Endothelial cell of umbilical vein (primary cell): ENCODE measurements at regions not wholly inside any gene's neighbourhood (a gene's known extent, or its start where the extent isn't known, plus 50 kb on each side); places are given as distances from the start of the nearest gene placed in this dataset.

Experiments used
- BruUV-seq: library from RNA; stranded (reverse); fragments of 400-500 nt; replicated peaks from 2 replicates; lab custom pipeline; 2021; lab: Mats Ljungman, UMichigan
- CTCF ChIA-PET: fragments of 300-600, 350-600 bp; sonication (Branson Sonifier 250); formaldehyde crosslinking; loops from one replicate; lab custom pipeline; 2021; ENCODE audit warnings: antibody characterized with exemption, inconsistent platforms; lab: Charles Lee
- POLR2A ChIA-PET: fragments of 300-600, 350-600 bp; sonication (Branson Sonifier 250); formaldehyde crosslinking; loops from one replicate; lab custom pipeline; 2021; ENCODE audit warnings: antibody characterized with exemption, inconsistent platforms; lab: Charles Lee
- DNase-seq: peaks from one replicate; pipeline ENCODE4 v3.0.0-alpha.2; 2011; ENCODE audit warnings: low read depth, low spot score
- FAIRE-seq: peaks from 2 replicates; lab custom pipeline; 2011; peaks lifted over from hg19 to GRCh38; lab: Jason Lieb, UNC
- H2AFZ ChIP-seq: 2 replicates; pipeline ENCODE4 v1.6.0; 2012; ENCODE audit warnings: low read depth, low read length, control low read depth, inconsistent platforms
- H3K27ac ChIP-seq: 2 replicates; pipeline ENCODE4 v1.5.1; 2011; ENCODE audit warnings: low read depth, mild to moderate bottlenecking, control low read depth, low read length, moderate library complexity; ENCODE audit not compliant: insufficient read depth
- H3K27me3 ChIP-seq, 2 experiments: 2 replicates each; pipeline versions ENCODE4 v1.6.0 to v1.6.1; 2011; ENCODE audit warnings: low read length in 2 of 2, mixed read lengths in 1 of 2; ENCODE audit not compliant: control insufficient read depth in 2 of 2, insufficient read depth in 2 of 2
- H3K36me3 ChIP-seq, 2 experiments: 2 replicates in 1 of 2; 3 replicates in 1 of 2; pipeline ENCODE4 v1.5.1; 2011; ENCODE audit warnings: low read length in 2 of 2, mild to moderate bottlenecking in 1 of 2, moderate library complexity in 1 of 2; ENCODE audit not compliant: control insufficient read depth in 2 of 2, insufficient read depth in 2 of 2; ENCODE audit errors: extremely low read depth in 1 of 2
- H3K4me1 ChIP-seq: 3 replicates; pipeline ENCODE4 v1.5.1; 2011; ENCODE audit warnings: mild to moderate bottlenecking, low read length; ENCODE audit not compliant: control insufficient read depth, insufficient read depth; ENCODE audit errors: extremely low read depth
- H3K4me2 ChIP-seq: 2 replicates; pipeline ENCODE4 v1.6.1; 2011; ENCODE audit warnings: low read length, control low read depth, mixed read lengths; ENCODE audit not compliant: insufficient read depth
- H3K4me3 ChIP-seq, 3 experiments: fragments of 200-600 bp in 1 of 3; sonication (generic), shearing (Covaris generic) in 1 of 3; replicated peaks in 1 of 3; 2 replicates each; pipeline ENCODE4 v1.5.1; 2011 to 2016; ENCODE audit warnings: control low read depth in 3 of 3, low read length in 3 of 3, mild to moderate bottlenecking in 2 of 3, inconsistent platforms in 1 of 3, low read depth in 1 of 3, moderate library complexity in 1 of 3; ENCODE audit not compliant: insufficient read depth in 1 of 3
- H3K79me2 ChIP-seq: 2 replicates; pipeline ENCODE4 v1.6.0; 2012; ENCODE audit warnings: low read length, inconsistent platforms; ENCODE audit not compliant: control insufficient read depth, insufficient read depth
- H3K9ac ChIP-seq: replicated peaks from 2 replicates; pipeline ENCODE3; 2011; ENCODE audit warnings: low read length, control low read depth; ENCODE audit not compliant: insufficient read depth; ENCODE audit errors: extremely low read depth
- H3K9me1 ChIP-seq: replicated peaks from 3 replicates; pipeline ENCODE4 v1.6.0; 2011; ENCODE audit warnings: mild to moderate bottlenecking, low read length; ENCODE audit not compliant: control insufficient read depth, insufficient read depth; ENCODE audit errors: extremely low read depth
- H3K9me3 ChIP-seq: replicated peaks from 2 replicates; pipeline ENCODE4 v1.5.1; 2012; ENCODE audit warnings: low read length, inconsistent platforms; ENCODE audit not compliant: control insufficient read depth, insufficient read depth
- H4K20me1 ChIP-seq: replicated peaks from 2 replicates; pipeline ENCODE3; 2011; ENCODE audit warnings: mild to moderate bottlenecking, low read length; ENCODE audit not compliant: control insufficient read depth, insufficient read depth; ENCODE audit errors: extremely low read depth
- CTCF ChIP-seq, 2 donors: IDR thresholded peaks; 1 replicate in 1 of 2; 2 replicates in 1 of 2; pipeline ENCODE4 v1.5.1; 2011; ENCODE audit warnings: low read length in 2 of 2, mild to moderate bottlenecking in 2 of 2, moderate library complexity in 2 of 2, control low read depth in 1 of 2, inconsistent platforms in 1 of 2, low read depth in 1 of 2; ENCODE audit not compliant: insufficient read depth in 1 of 2; ENCODE audit errors: extremely low read depth in 1 of 2
- EZH2 ChIP-seq: IDR thresholded peaks from 2 replicates; pipeline ENCODE4 v1.6.1; 2012; ENCODE audit warnings: borderline replicate concordance, low read depth, mild to moderate bottlenecking, moderate library complexity, low read length, inconsistent platforms; ENCODE audit not compliant: severe bottlenecking
- FOS ChIP-seq: IDR thresholded peaks from 2 replicates; pipeline ENCODE4 v1.6.1; 2011; ENCODE audit warnings: mild to moderate bottlenecking, low read length, moderate library complexity, borderline replicate concordance; ENCODE audit not compliant: insufficient read depth
- GATA2 ChIP-seq: IDR thresholded peaks from 2 replicates; pipeline ENCODE4 v1.7.0; 2011; ENCODE audit warnings: low read depth, mild to moderate bottlenecking, moderate library complexity, mixed read lengths, low read length; ENCODE audit not compliant: insufficient read length, insufficient read depth
- JUN ChIP-seq: IDR thresholded peaks from 2 replicates; pipeline ENCODE4 v1.6.1; 2011; ENCODE audit warnings: borderline replicate concordance, low read depth; ENCODE audit not compliant: insufficient read length, insufficient read depth
- MAX ChIP-seq: IDR thresholded peaks from 2 replicates; pipeline ENCODE4 v1.6.1; 2011; ENCODE audit not compliant: insufficient read depth, insufficient read length
- MYC ChIP-seq: IDR thresholded peaks from one replicate; pipeline ENCODE4 v1.6.1; 2011; ENCODE audit warnings: mild to moderate bottlenecking, low read depth, low read length
- POLR2A ChIP-seq: IDR thresholded peaks from 2 replicates; pipeline ENCODE4 v1.6.1; 2012; ENCODE audit warnings: low read depth, mild to moderate bottlenecking, control low read depth, low read length
- POLR2AphosphoS5 ChIP-seq: IDR thresholded peaks from 2 replicates; pipeline ENCODE4 v1.6.1; 2012; ENCODE audit warnings: low read depth, mild to moderate bottlenecking, control low read depth, low read length, moderate library complexity; ENCODE audit not compliant: insufficient read depth
- dilution Hi-C: fragments of 300-500 bp; cut with MboI; formaldehyde crosslinking; loops from one replicate; pipeline ENCODE4 v1.15.0; 2019; ENCODE audit warnings: low sequenced_read_pairs; ENCODE audit not compliant: extremely low pct_ligation_motif_present
- intact Hi-C: fragments of 100-400 bp; cut with micrococcal nuclease; formaldehyde crosslinking; loops from one replicate; pipeline ENCODE4 v1.10.0; 2022

- TF ChIP-seq JUN, result no peak
- TF ChIP-seq MAX, result no peak
- TF ChIP-seq CTCF (IDR thresholded peaks at IDR 0.05; ENCODE audit: extremely low read depth in 1 of 2, insufficient read depth in 1 of 2, low read depth in 1 of 2, low read length in 2 of 2), result no peak
- TF ChIP-seq POLR2AphosphoS5, result no peak
- TF ChIP-seq POLR2A, result no peak
- no peak for TF ChIP-seq MYC
- TF ChIP-seq EZH2, result no peak
- TF ChIP-seq FOS, result no peak
- no peak for TF ChIP-seq GATA2
- H3K79me2 ChIP-seq, result no peaks in the 10 kb centered on the region
Measured at GRCh38 chr4:143089291-143089690, 95.4 kb upstream of the USP38 start.

More at GRCh38 chr4:143089291-143089690, 95.4 kb upstream of the USP38 start:
- FAIRE-seq (no peak), DNase-seq (no peak)
- POLR2A ChIA-PET, result no interaction called here
- Histone ChIP-seq H3K4me2 (no peak overlapping the region), H2AFZ (no peak overlapping the region), H3K9me1 (no peaks in the 10 kb centered on the region), H3K4me3 (no peak overlapping the region), H3K9me3 (no peaks in the 10 kb centered on the region), H3K9ac (no peak overlapping the region), H3K27ac (no peak overlapping the region), H4K20me1 (no peaks in the 10 kb centered on the region), H3K4me1 (no peaks in the 10 kb centered on the region), H3K36me3 (no peaks in the 10 kb centered on the region), H3K27me3 (no peaks in the 10 kb centered on the region)
- CTCF ChIA-PET, result no interaction called here
- BruUV-seq, result no TSS peak
- dilution Hi-C loops (no loop called here), intact Hi-C loops (loop anchor here (5.0 kb wide), 1 partner anchor 1932 kb away; no protein-coding TSS in a partner anchor)
